Thyroid gland (tissue), 4 donors: ENCODE measurements at regions not wholly inside any gene's neighbourhood (a gene's known extent, or its start where the extent isn't known, plus 50 kb on each side); places are given as distances from the start of the nearest gene placed in this dataset.

Experiments used
- DNase-seq, 2 donors: peaks; one replicate each; pipeline ENCODE4 v3.0.0-alpha.2; 2019
- H3K27ac ChIP-seq, 3 donors: fragments of 200-600 bp; sonication (generic); 1 replicate in 2 of 3; 2 replicates in 1 of 3; pipeline ENCODE4 v1.5.1; 2016 to 2019; ENCODE audit warnings: mild to moderate bottlenecking in 1 of 3, moderate library complexity in 1 of 3
- H3K27me3 ChIP-seq: fragments of 200-600 bp; sonication (generic); one replicate; pipeline ENCODE4 v1.5.1; 2019
- H3K36me3 ChIP-seq, 2 donors: fragments of 200-600 bp; sonication (generic); one replicate each; pipeline ENCODE4 v1.5.1; 2016 to 2019
- H3K4me1 ChIP-seq, 2 donors: fragments of 200-600 bp; sonication (generic); one replicate each; pipeline ENCODE4 v1.5.1; 2017 to 2019
- H3K4me3 ChIP-seq, 3 donors: fragments of 200-600 bp; sonication (generic); replicated peaks in 1 of 3; 1 replicate in 2 of 3; 2 replicates in 1 of 3; pipeline ENCODE4 v1.5.1; 2016; ENCODE audit warnings: mild to moderate bottlenecking in 1 of 3
- H3K9me3 ChIP-seq: fragments of 200-600 bp; sonication (generic); one replicate; pipeline ENCODE4 v1.5.1; 2017
- CTCF ChIP-seq, 6 experiments: fragments of 200-600 bp in 3 of 6; fragments of 450-650 bp in 3 of 6; sonication (generic) in 3 of 6; IDR thresholded peaks; one replicate each; pipeline ENCODE4 v1.5.1; 2016 to 2019; ENCODE audit warnings: antibody characterized with exemption in 6 of 6, mild to moderate bottlenecking in 2 of 6, inconsistent platforms in 1 of 6, moderate library complexity in 1 of 6
- POLR2A ChIP-seq, 2 donors: fragments of 450-650 bp; IDR thresholded peaks; one replicate each; pipeline ENCODE4 v1.6.1; 2017; ENCODE audit warnings: antibody characterized with exemption in 2 of 2, mild to moderate bottlenecking in 2 of 2, moderate library complexity in 1 of 2
- WGBS, 2 donors: methylation state at CpG; one replicate each; pipeline ENCODE4 v1.1.5; 2017; 5-methylcytosine and 5-hydroxymethylcytosine counted together
- intact Hi-C: fragments of 100-400 bp; cut with DNase I; formaldehyde crosslinking; loops from one replicate; pipeline ENCODE4 v1.15.1; 2023

- intact Hi-C loops: no loop called here
Observed at GRCh38 chr6:68427630-68428029, 207.5 kb upstream of the ADGRB3 start.

GRCh38 chr6:68410021-68410420, 225.1 kb upstream of the ADGRB3 start:
- WGBS, 2 donors: 89 to 95% methylated on average over 2 of the region's 2 CpGs
- no peak for TF ChIP-seq CTCF (IDR thresholded peaks at IDR 0.05)
- TF ChIP-seq POLR2A (IDR thresholded peaks at IDR 0.05): no peak

More at GRCh38 chr6:68427630-68428029, 207.5 kb upstream of the ADGRB3 start:
- H3K27me3 ChIP-seq: no peaks in the 10 kb centered on the region
- TF ChIP-seq POLR2A (IDR thresholded peaks at IDR 0.05) (no peak), CTCF (IDR thresholded peaks at IDR 0.05) (no peak)
- H3K27ac ChIP-seq: no peak overlapping the region
- no peaks in the 10 kb centered on the region for H3K36me3 ChIP-seq
- no peak for DNase-seq
- H3K4me3 ChIP-seq: no peak overlapping the region
- H3K4me1 ChIP-seq: no peaks in the 10 kb centered on the region
- H3K9me3 ChIP-seq: no peaks in the 10 kb centered on the region

GRCh38 chr6:68400396-68400795, 234.7 kb upstream of the ADGRB3 start:
- H3K4me1 ChIP-seq: no peaks in the 10 kb centered on the region
- no peaks in the 10 kb centered on the region for H3K9me3 ChIP-seq
- no peaks in the 10 kb centered on the region for H3K36me3 ChIP-seq
- DNase-seq: no peak
- intact Hi-C loops: no loop called here
- H3K27me3 ChIP-seq: no peaks in the 10 kb centered on the region
- no peak overlapping the region for H3K4me3 ChIP-seq
- no peak for TF ChIP-seq POLR2A (IDR thresholded peaks at IDR 0.05)
- TF ChIP-seq CTCF (IDR thresholded peaks at IDR 0.05): no peak
- no peak overlapping the region for H3K27ac ChIP-seq
- WGBS, 2 donors: 95 to 97% methylated on average over 2 of the region's 2 CpGs

More at GRCh38 chr6:68410021-68410420, 225.1 kb upstream of the ADGRB3 start:
- intact Hi-C loops: no loop called here
- Histone ChIP-seq H3K4me3 (no peak overlapping the region), H3K27me3 (no peaks in the 10 kb centered on the region), H3K36me3 (no peaks in the 10 kb centered on the region), H3K4me1 (no peaks in the 10 kb centered on the region), H3K9me3 (peaks cover 4% of the 10 kb centered on the region), H3K27ac (no peak overlapping the region)
- DNase-seq: no peak

- Histone ChIP-seq H3K27ac (no peak overlapping the region), H3K9me3 (no peaks in the 10 kb centered on the region), H3K4me1 (no peaks in the 10 kb centered on the region), H3K27me3 (no peaks in the 10 kb centered on the region), H3K36me3 (no peaks in the 10 kb centered on the region), H3K4me3 (no peak overlapping the region)
- DNase-seq: no peak
- intact Hi-C loops: no loop called here
- TF ChIP-seq POLR2A (IDR thresholded peaks at IDR 0.05): no peak
- no peak for TF ChIP-seq CTCF (IDR thresholded peaks at IDR 0.05)
Observed at GRCh38 chr6:68391953-68392352, 243.1 kb upstream of the ADGRB3 start.

GRCh38 chr6:68372991-68373390, 262.1 kb upstream of the ADGRB3 start:
- Histone ChIP-seq H3K4me1 (no peaks in the 10 kb centered on the region), H3K27me3 (no peaks in the 10 kb centered on the region), H3K36me3 (no peaks in the 10 kb centered on the region), H3K27ac (no peak overlapping the region), H3K4me3 (no peak overlapping the region), H3K9me3 (no peaks in the 10 kb centered on the region)
- DNase-seq: no peak
- 83 to 86% methylated on average over 5 of the region's 5 CpGs for WGBS, 2 donors
- intact Hi-C loops: no loop called here
- TF ChIP-seq CTCF (IDR thresholded peaks at IDR 0.05): no peak
- TF ChIP-seq POLR2A (IDR thresholded peaks at IDR 0.05): no peak
